Sigmoid colon (tissue), 4 donors: ENCODE measurements at regions not wholly inside any gene's neighbourhood (a gene's known extent, or its start where the extent isn't known, plus 50 kb on each side); places are given as distances from the start of the nearest gene placed in this dataset.

Experiments
- EP300 ChIP-seq, 4 donors: sonication (generic); formaldehyde crosslinking; IDR thresholded peaks; one replicate each; pipeline ENCODE4 v1.6.1; 2017; ENCODE audit warnings: antibody characterized with exemption in 4 of 4
- POLR2A ChIP-seq, 2 donors: fragments of 450-650 bp; IDR thresholded peaks; one replicate each; pipeline ENCODE4 v1.6.1; 2016; ENCODE audit warnings: antibody characterized with exemption in 2 of 2, mild to moderate bottlenecking in 2 of 2, moderate library complexity in 2 of 2
- POLR2AphosphoS5 ChIP-seq, 4 donors: sonication (generic); formaldehyde crosslinking; IDR thresholded peaks; one replicate each; pipeline ENCODE4 v1.6.1; 2017; ENCODE audit warnings: antibody characterized with exemption in 4 of 4
- TF ChIP-seq, protein P1 (sequence below), 4 experiments: fragments of 450-650 bp in 3 of 4; fragments of 200-600 bp in 1 of 4; IDR thresholded peaks; one replicate each; pipeline ENCODE4 v1.5.1; 2016 to 2019; ENCODE audit warnings: antibody characterized with exemption in 4 of 4, mild to moderate bottlenecking in 3 of 4, moderate library complexity in 2 of 4

DNA sequence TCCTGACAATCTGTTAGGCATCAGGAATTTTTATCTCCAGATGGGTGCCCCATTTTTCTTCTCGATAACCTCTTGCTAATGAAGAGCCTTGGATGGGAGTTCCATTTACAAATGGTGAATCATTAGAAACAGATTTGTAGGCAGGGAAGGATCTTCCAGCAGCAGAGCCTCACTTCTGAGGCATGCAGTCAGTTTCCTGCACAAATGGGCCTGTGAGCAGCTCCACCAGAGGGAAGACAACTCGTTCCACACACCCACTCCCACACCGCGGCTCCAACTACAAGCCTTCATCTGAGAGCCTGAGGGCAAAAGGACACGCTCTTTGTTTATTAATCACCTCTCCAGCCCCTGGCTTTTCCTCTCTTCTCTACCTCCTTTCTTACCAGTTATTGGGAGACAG is 108.5 kb downstream of the CTAGE1 start:
- TF ChIP-seq, protein P1, sequence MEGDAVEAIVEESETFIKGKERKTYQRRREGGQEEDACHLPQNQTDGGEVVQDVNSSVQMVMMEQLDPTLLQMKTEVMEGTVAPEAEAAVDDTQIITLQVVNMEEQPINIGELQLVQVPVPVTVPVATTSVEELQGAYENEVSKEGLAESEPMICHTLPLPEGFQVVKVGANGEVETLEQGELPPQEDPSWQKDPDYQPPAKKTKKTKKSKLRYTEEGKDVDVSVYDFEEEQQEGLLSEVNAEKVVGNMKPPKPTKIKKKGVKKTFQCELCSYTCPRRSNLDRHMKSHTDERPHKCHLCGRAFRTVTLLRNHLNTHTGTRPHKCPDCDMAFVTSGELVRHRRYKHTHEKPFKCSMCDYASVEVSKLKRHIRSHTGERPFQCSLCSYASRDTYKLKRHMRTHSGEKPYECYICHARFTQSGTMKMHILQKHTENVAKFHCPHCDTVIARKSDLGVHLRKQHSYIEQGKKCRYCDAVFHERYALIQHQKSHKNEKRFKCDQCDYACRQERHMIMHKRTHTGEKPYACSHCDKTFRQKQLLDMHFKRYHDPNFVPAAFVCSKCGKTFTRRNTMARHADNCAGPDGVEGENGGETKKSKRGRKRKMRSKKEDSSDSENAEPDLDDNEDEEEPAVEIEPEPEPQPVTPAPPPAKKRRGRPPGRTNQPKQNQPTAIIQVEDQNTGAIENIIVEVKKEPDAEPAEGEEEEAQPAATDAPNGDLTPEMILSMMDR (IDR thresholded peaks at IDR 0.05): no peak
- TF ChIP-seq POLR2A (IDR thresholded peaks at IDR 0.05) (no peak), EP300 (IDR thresholded peaks at IDR 0.05) (no peak), POLR2AphosphoS5 (IDR thresholded peaks at IDR 0.05) (no peak)
